ENCODE measurements at regions not wholly inside any gene's neighbourhood (a gene's known extent, or its start where the extent isn't known, plus 50 kb on each side); places are given as distances from the start of the nearest gene placed in this dataset.
"Not testable (repeated sequence)": the region's sequence is repeated elsewhere in the genome, so short reads cannot be mapped to it uniquely, and the experiment has no call there.

DNA sequence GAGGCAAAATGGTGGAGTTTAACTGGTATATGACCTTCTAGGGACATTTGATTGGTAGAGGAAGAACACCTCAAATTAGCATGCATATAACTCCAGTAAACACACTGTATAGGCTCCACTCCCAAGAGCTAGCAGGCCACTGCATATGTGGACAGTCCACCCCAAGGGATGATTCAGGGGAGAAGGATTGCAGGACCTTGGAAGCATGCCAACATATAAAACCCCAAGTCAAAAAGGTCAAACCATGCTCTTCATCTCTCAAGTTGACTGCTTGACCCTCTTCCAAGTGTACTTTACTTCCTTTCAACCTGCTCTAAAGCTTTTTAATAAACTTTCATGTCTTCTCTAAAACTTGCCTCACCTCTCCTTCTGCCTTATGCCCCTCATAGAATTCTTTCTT lies 459.9 kb upstream of the CCDC179 start:
- H3K79me2 ChIP-seq (ENCODE audit: low read depth): no peaks in the 10 kb centered on the region
- H3F3A ChIP-seq (ENCODE audit: insufficient read depth, low read depth): no peaks in the 10 kb centered on the region
- H4K20me1 ChIP-seq (ENCODE audit: insufficient read depth): no peaks in the 10 kb centered on the region
- POLR2A ChIA-PET (ENCODE audit: unreplicated experiment): no interaction called here
- CTCF ChIA-PET: no interaction called here
- no peaks in the 10 kb centered on the region for H3K4me1 ChIP-seq (replicated peaks; ENCODE audit: insufficient read depth)
- no peaks in the 10 kb centered on the region for H3K9me2 ChIP-seq (ENCODE audit: insufficient read depth)
- H3K27ac ChIP-seq: no peak overlapping the region
- H3K4me2 ChIP-seq: no peak overlapping the region
- no peaks in the 10 kb centered on the region for H3K36me3 ChIP-seq (ENCODE audit: low read depth)
- DNase-seq: no peak
- no peak for TF ChIP-seq EZH2 (IDR thresholded peaks at IDR 0.05; ENCODE audit: low read depth)
- TF ChIP-seq, protein P1, sequence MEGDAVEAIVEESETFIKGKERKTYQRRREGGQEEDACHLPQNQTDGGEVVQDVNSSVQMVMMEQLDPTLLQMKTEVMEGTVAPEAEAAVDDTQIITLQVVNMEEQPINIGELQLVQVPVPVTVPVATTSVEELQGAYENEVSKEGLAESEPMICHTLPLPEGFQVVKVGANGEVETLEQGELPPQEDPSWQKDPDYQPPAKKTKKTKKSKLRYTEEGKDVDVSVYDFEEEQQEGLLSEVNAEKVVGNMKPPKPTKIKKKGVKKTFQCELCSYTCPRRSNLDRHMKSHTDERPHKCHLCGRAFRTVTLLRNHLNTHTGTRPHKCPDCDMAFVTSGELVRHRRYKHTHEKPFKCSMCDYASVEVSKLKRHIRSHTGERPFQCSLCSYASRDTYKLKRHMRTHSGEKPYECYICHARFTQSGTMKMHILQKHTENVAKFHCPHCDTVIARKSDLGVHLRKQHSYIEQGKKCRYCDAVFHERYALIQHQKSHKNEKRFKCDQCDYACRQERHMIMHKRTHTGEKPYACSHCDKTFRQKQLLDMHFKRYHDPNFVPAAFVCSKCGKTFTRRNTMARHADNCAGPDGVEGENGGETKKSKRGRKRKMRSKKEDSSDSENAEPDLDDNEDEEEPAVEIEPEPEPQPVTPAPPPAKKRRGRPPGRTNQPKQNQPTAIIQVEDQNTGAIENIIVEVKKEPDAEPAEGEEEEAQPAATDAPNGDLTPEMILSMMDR (conservative IDR thresholded peaks at IDR 0.05): no peak
- no peak overlapping the region for H2AFZ ChIP-seq
- intact Hi-C loops (cut with micrococcal nuclease; ENCODE audit: unreplicated experiment): no loop called here
- BruUV-seq (replicated peaks): no TSS peak
- no peaks in the 10 kb centered on the region for H3K9me3 ChIP-seq (ENCODE audit: insufficient read depth, low read depth)
- H3K27me3 ChIP-seq (ENCODE audit: insufficient read depth, low read depth): no peaks in the 10 kb centered on the region
- H3K4me3 ChIP-seq: no peak overlapping the region

DNA sequence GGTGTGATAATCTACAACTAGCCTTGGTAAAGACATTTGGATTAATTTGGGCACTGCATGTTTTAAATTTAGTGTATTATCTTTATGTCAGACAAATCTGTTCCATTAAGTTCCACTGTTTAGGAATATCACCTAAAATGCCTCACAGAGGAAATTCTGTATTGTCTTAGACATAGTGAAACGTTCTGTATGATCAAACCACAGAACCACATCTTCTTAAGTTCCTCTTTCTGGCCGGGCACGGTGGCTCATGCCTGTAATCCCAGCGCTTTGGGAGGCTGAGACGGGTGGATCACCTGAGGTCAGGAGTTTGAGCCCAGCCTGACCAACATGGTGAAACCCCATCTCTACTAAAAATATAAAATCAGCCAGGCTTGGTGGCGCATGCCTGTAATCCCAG lies 475.3 kb upstream of the CCDC179 start:
- DNase-seq; H3K36me3 ChIP-seq (ENCODE audit: low read depth); intact Hi-C loops (cut with micrococcal nuclease; ENCODE audit: unreplicated experiment); H4K20me1 ChIP-seq (ENCODE audit: insufficient read depth); H3K9me2 ChIP-seq (ENCODE audit: insufficient read depth); H2AFZ ChIP-seq; CTCF ChIA-PET; H3K27ac ChIP-seq; BruUV-seq (replicated peaks); H3K27me3 ChIP-seq (ENCODE audit: insufficient read depth, low read depth); POLR2A ChIA-PET (ENCODE audit: unreplicated experiment); H3K4me1 ChIP-seq (replicated peaks; ENCODE audit: insufficient read depth); H3K79me2 ChIP-seq (ENCODE audit: low read depth); H3K4me3 ChIP-seq; H3K9me3 ChIP-seq (ENCODE audit: insufficient read depth, low read depth); H3K4me2 ChIP-seq; H3F3A ChIP-seq (ENCODE audit: insufficient read depth, low read depth): not testable (repeated sequence)

DNA sequence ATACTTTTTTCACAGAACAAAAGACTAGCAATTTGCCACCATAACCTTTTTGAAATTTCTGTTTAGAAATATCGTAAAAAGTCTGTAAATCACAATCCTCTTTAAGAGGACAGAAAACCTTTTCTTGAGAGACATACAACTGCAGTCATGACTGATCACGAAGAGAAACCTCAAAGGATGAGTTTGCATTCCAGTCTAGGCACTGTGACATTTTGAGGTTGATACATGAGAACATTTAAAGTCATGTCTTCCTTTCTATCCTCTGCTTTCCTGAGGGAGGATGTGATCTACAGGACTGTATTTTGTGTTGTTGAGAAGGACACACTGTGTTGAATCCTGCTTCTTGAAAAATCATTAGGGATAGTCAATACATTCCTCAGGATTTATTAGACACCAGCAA lies 476.7 kb upstream of the CCDC179 start:
- H3K27me3 ChIP-seq (ENCODE audit: insufficient read depth, low read depth): no peaks in the 10 kb centered on the region

DNA sequence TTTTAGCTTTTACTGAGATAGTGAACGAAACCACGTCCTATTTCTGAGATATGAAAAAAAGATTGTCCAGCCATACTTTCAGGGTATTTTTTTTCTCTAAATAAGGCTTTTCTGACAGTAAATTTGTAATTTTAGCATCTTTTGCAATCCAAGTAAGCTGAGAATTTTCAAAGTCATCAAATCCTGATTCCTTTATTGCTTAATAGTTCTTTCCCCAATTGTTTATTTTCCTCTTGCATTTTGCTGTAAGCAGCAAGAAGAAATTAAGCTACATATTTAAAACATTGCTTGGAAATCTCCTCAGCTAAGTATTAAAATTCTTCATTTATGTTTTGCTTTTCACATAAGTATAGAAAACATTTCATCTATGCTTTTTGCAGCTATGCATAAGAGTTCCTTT lies 493.3 kb upstream of the CCDC179 start:
- no peaks in the 10 kb centered on the region for H3K9me3 ChIP-seq (ENCODE audit: insufficient read depth, low read depth)
- POLR2A ChIA-PET (ENCODE audit: unreplicated experiment): no interaction called here
- H3K9me2 ChIP-seq (ENCODE audit: insufficient read depth): no peaks in the 10 kb centered on the region
- no peak overlapping the region for H2AFZ ChIP-seq
- H3K27me3 ChIP-seq (ENCODE audit: insufficient read depth, low read depth): no peaks in the 10 kb centered on the region
- H3F3A ChIP-seq (ENCODE audit: insufficient read depth, low read depth): no peaks in the 10 kb centered on the region
- no peak overlapping the region for H3K27ac ChIP-seq
- no peaks in the 10 kb centered on the region for H3K79me2 ChIP-seq (ENCODE audit: low read depth)
- intact Hi-C loops (cut with micrococcal nuclease; ENCODE audit: unreplicated experiment): no loop called here
- H4K20me1 ChIP-seq (ENCODE audit: insufficient read depth): no peaks in the 10 kb centered on the region
- H3K4me1 ChIP-seq (replicated peaks; ENCODE audit: insufficient read depth): no peaks in the 10 kb centered on the region
- TF ChIP-seq, protein P1 (conservative IDR thresholded peaks at IDR 0.05): no peak
- no peak for TF ChIP-seq EZH2 (IDR thresholded peaks at IDR 0.05; ENCODE audit: low read depth)
- no peak for DNase-seq
- CTCF ChIA-PET: no interaction called here
- BruUV-seq (replicated peaks): no TSS peak
- H3K4me2 ChIP-seq: no peak overlapping the region
- H3K36me3 ChIP-seq (ENCODE audit: low read depth): no peaks in the 10 kb centered on the region
- no peak overlapping the region for H3K4me3 ChIP-seq

More for the DNA sequence above, 476.7 kb upstream of the CCDC179 start:
- no peaks in the 10 kb centered on the region for H3K36me3 ChIP-seq (ENCODE audit: low read depth)
- no peak overlapping the region for H3K4me3 ChIP-seq
- ChIA-PET POLR2A (ENCODE audit: unreplicated experiment) (interaction anchor here (0.6 kb wide), 1 partner anchor 49 kb away, joined by 5 read pairs; no protein-coding TSS in a partner anchor), CTCF (no interaction called here)
- H3K4me1 ChIP-seq (replicated peaks; ENCODE audit: insufficient read depth): no peaks in the 10 kb centered on the region
- no peaks in the 10 kb centered on the region for H3K79me2 ChIP-seq (ENCODE audit: low read depth)
- H3K9me2 ChIP-seq (ENCODE audit: insufficient read depth): no peaks in the 10 kb centered on the region
- no peak for TF ChIP-seq EZH2 (IDR thresholded peaks at IDR 0.05; ENCODE audit: low read depth)
- TF ChIP-seq, protein P1 (conservative IDR thresholded peaks at IDR 0.05): no peak
- H4K20me1 ChIP-seq (ENCODE audit: insufficient read depth): no peaks in the 10 kb centered on the region
- H3K9me3 ChIP-seq (ENCODE audit: insufficient read depth, low read depth): no peaks in the 10 kb centered on the region
- H3K4me2 ChIP-seq: no peak overlapping the region
- DNase-seq: no peak
- H3F3A ChIP-seq (ENCODE audit: insufficient read depth, low read depth): no peaks in the 10 kb centered on the region
- BruUV-seq (replicated peaks): no TSS peak
- intact Hi-C loops (cut with micrococcal nuclease; ENCODE audit: unreplicated experiment): no loop called here
- H2AFZ ChIP-seq: no peak overlapping the region
- H3K27ac ChIP-seq: no peak overlapping the region

All from PC-9 (cell line).